Muscle layer of colon (tissue), 2 donors: ENCODE measurements at regions not wholly inside any gene's neighbourhood (a gene's known extent, or its start where the extent isn't known, plus 50 kb on each side); places are given as distances from the start of the nearest gene placed in this dataset.

Experiments
- H3K27ac ChIP-seq: one replicate; pipeline ENCODE4 v1.7.0; 2013; ENCODE audit warnings: low read depth, mild to moderate bottlenecking, low read length, moderate library complexity
- H3K27me3 ChIP-seq, 2 donors: one replicate each; pipeline ENCODE4 v1.7.0; 2013; ENCODE audit warnings: low read length in 2 of 2, mild to moderate bottlenecking in 2 of 2; ENCODE audit not compliant: insufficient read depth in 2 of 2, control insufficient read depth in 1 of 2
- H3K36me3 ChIP-seq: one replicate; pipeline ENCODE4 v1.7.0; 2013; ENCODE audit warnings: mild to moderate bottlenecking, low read length; ENCODE audit not compliant: insufficient read depth
- H3K4me1 ChIP-seq: one replicate; pipeline ENCODE4 v1.7.0; 2013; ENCODE audit warnings: mild to moderate bottlenecking, low read length; ENCODE audit not compliant: insufficient read depth
- H3K4me3 ChIP-seq, 2 donors: one replicate each; pipeline ENCODE4 v1.7.0; 2013; ENCODE audit warnings: low read length in 2 of 2, low read depth in 1 of 2, mild to moderate bottlenecking in 1 of 2, moderate library complexity in 1 of 2
- H3K9ac ChIP-seq: one replicate; pipeline ENCODE4 v1.7.0; 2013; ENCODE audit warnings: low read length
- H3K9me3 ChIP-seq: one replicate; pipeline ENCODE4 v1.7.0; 2013; ENCODE audit warnings: mild to moderate bottlenecking, low read length
- donor health status: abdominal sarcoma.
- donor health status: Adenocarcinoma of cecum.

DNA sequence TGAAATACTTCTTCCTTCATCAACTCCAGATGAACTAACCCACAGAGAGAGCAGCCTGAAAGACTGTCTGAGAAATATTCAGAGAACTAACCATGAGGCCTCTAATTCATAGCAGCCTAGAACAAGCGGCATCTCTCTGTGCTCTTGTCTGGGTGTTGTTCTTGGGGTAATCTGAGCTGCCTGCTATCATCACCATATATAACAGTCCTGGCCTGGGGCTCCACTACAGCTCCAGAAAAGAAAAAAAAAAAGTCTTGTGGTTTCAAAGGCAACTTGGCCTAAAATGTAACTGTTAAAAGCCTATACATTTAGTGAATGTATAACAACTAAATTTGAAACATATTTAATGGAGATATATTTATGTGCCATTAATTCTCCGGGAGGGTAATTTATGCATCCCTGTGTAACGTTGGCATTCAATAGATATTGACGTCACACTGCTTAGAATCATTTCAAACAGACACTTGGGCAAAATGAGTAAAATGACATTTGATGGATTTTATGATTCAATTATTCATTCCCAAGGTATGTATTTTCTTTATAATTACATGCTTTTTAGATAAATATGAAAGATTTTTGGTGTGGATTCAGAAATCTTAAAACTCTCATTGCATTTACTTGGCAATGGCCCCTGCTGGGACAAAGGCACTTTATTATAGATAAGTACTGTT lies 294.3 kb downstream of the HRH4 start:
- Histone ChIP-seq H3K27ac (no peak overlapping the region), H3K9me3 (no peaks in the 10 kb centered on the region), H3K4me3 (no peak overlapping the region), H3K9ac (no peak overlapping the region), H3K36me3 (no peaks in the 10 kb centered on the region), H3K4me1 (no peaks in the 10 kb centered on the region), H3K27me3 (no peaks in the 10 kb centered on the region)

DNA sequence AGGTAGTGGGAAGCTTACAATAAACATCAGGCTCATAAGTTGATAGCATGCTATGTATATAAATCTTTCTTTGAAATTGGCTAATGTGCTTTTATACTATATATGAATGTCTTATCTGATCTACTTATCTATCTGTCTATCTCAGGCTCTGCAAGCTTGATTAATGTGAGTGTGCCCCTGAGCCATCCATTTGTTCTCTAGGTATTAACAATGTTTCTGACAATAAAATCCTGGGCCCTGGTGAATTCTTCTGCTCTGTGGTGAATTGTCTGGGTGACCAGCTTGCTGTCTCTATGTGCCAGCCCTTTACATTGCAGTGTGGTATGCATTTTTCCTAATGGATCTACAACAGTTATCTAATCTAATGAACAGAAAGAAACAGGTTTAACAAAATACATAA lies 295.9 kb downstream of the HRH4 start:
- no peaks in the 10 kb centered on the region for H3K27me3 ChIP-seq
- no peaks in the 10 kb centered on the region for H3K36me3 ChIP-seq
- no peak overlapping the region for H3K27ac ChIP-seq
- no peak overlapping the region for H3K4me3 ChIP-seq
- H3K9ac ChIP-seq, result no peak overlapping the region
- no peaks in the 10 kb centered on the region for H3K4me1 ChIP-seq
- no peaks in the 10 kb centered on the region for H3K9me3 ChIP-seq

DNA sequence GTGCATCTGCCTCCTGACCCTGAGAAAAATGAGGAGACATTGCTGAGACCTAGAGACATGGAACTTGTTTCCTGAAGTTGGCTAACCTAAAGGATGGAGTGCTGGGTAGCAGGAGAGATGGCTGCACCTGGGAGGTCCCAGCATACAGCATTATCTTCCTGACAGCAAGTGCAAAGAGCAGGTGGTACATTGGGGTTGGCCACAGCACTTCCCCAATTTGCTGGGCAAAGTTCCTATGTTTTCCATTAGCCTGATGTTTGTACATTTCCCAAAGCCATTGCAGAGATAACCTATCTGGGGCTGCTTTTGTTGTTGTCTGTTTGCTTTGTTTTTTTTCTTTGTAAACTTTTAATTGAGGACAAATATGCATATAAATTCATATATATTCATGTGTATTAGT lies 296.7 kb downstream of the HRH4 start:
- H3K4me1 ChIP-seq, result no peaks in the 10 kb centered on the region
- H3K4me3 ChIP-seq, result no peak overlapping the region
- H3K27me3 ChIP-seq, result no peaks in the 10 kb centered on the region
- no peak overlapping the region for H3K9ac ChIP-seq
- no peaks in the 10 kb centered on the region for H3K9me3 ChIP-seq
- H3K27ac ChIP-seq, result no peak overlapping the region
- H3K36me3 ChIP-seq, result no peaks in the 10 kb centered on the region

DNA sequence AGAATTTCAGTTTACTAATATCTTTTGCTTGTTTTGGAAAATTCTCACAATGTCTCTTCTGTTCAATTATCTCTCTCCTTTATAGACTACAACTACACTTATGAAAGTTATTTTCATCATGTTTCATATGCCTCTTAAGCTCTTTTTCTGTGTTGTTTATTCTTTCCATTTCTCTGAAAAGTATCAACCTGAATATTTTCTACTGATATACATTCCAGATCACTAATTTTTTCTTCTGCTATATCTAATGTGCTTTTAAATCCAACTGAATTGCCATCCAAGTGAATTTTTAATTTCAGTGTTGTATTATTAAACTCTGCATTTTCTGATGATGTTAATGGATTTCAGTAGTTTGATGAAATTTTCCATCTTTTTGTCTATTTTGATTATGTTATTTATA lies 301.3 kb downstream of the HRH4 start:
- H3K4me1 ChIP-seq, result peaks cover 23% of the 10 kb centered on the region

DNA sequence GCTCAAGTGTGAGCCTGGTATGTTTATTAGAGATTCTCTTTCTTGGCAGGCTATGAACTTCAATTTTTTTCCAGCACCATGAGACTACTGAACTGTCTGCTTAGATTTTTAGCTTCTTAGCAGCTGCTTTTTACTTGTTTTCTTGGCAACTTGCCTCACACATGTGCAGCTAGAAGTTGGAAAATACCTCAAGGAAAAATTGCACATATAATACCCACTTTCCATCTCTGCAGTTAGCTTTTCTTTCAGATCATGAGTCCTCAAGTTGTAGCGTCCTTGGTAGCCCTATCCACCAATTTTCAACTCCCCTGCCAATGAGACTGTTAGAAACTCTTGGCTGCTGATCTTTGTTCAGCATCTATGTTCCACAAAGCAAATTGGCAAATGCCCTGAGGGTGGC lies 302.1 kb downstream of the HRH4 start:
- Histone ChIP-seq H3K27me3 (no peaks in the 10 kb centered on the region), H3K9ac (no peak overlapping the region), H3K36me3 (no peaks in the 10 kb centered on the region), H3K4me3 (no peak overlapping the region), H3K9me3 (no peaks in the 10 kb centered on the region), H3K4me1 (peaks cover 23% of the 10 kb centered on the region), H3K27ac (no peak overlapping the region)

More for the DNA sequence above, 301.3 kb downstream of the HRH4 start:
- no peaks in the 10 kb centered on the region for H3K36me3 ChIP-seq
- no peak overlapping the region for H3K9ac ChIP-seq
- no peaks in the 10 kb centered on the region for H3K27me3 ChIP-seq
- H3K27ac ChIP-seq, result no peak overlapping the region
- no peak overlapping the region for H3K4me3 ChIP-seq
- H3K9me3 ChIP-seq, result no peaks in the 10 kb centered on the region

DNA sequence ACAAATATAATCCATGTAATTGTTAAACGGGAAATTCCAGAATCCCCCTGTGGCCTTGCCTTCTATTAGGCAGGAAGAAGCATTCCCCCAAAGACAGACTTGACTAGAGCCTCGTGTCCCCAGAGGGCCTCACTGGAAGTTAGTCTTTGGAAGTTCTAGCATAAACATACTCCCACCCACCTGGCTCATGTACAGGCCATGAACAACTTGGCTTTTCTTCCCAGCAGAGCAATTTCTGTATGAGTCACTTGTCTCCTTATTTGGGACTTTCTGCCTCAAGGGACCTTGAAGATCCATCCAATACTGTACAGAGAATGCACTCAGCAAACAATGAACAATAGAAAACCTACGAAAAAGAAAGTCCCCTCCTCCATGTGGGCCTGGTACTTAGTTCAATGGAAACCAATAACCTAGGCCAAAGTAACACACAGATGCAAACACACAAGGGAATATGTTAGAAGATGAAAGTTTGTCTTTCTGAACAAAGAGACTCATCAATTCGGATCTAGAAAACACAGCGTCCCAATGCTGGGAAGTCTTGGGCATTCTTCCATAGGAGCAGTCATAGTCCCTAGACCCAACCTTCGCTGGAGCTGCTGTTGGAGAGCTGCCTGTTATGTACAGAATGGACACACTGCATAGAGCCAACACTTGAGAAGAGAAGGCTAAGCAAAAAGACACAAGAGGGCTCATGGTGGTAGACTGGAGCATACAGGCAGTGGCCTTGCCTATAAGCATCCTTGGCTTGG lies 303.5 kb downstream of the HRH4 start:
- Histone ChIP-seq H3K4me1 (peaks cover 23% of the 10 kb centered on the region), H3K4me3 (no peak overlapping the region), H3K36me3 (no peaks in the 10 kb centered on the region), H3K9ac (no peak overlapping the region), H3K27ac (no peak overlapping the region), H3K27me3 (no peaks in the 10 kb centered on the region), H3K9me3 (no peaks in the 10 kb centered on the region)

DNA sequence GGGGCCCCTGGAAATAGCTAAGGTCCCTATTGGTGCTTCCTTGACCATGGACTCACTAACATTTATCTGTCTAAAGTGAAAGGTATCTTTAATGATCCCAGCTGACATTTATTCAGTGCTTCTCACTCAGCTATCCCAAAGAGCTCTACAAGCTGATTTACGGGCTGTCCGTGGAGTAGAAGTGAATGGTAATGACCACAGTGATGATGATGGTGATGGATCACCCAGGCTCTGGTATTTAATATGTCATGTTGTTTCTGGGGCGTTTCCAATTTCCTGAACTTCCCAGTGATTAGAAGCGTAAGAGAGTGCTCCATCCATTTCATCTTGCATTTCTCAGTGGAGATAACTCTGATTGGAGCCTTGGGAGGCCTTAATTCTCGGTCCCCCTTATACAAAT lies 304.3 kb downstream of the HRH4 start:
- H3K4me1 ChIP-seq, result peaks cover 23% of the 10 kb centered on the region
- no peaks in the 10 kb centered on the region for H3K36me3 ChIP-seq
- no peaks in the 10 kb centered on the region for H3K9me3 ChIP-seq
- no peak overlapping the region for H3K27ac ChIP-seq
- no peak overlapping the region for H3K9ac ChIP-seq
- H3K4me3 ChIP-seq, result no peak overlapping the region
- no peaks in the 10 kb centered on the region for H3K27me3 ChIP-seq

DNA sequence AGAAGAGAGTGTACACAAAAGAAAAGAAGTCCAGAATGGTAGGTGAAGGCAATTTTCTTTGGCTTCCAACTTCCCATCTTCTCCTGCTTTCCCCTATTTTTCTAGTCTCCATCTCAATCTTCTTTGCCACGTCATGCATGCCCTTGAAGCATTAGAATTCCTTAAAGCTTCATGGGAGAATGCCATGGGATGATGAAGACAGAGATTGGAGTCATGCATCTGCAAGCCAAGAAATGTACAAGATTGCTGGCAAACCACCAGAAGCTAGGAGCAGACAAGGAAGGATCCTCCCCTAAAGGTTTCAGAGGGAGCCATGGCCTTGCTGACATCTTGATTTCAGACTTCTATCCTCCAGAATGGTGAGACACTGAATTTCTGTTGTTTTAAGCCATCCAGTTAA lies 305.9 kb downstream of the HRH4 start:
- H3K27me3 ChIP-seq, result no peaks in the 10 kb centered on the region
- peaks cover 23% of the 10 kb centered on the region for H3K4me1 ChIP-seq
- H3K9me3 ChIP-seq, result no peaks in the 10 kb centered on the region
- no peak overlapping the region for H3K4me3 ChIP-seq
- no peak overlapping the region for H3K9ac ChIP-seq
- no peak overlapping the region for H3K27ac ChIP-seq
- no peaks in the 10 kb centered on the region for H3K36me3 ChIP-seq

DNA sequence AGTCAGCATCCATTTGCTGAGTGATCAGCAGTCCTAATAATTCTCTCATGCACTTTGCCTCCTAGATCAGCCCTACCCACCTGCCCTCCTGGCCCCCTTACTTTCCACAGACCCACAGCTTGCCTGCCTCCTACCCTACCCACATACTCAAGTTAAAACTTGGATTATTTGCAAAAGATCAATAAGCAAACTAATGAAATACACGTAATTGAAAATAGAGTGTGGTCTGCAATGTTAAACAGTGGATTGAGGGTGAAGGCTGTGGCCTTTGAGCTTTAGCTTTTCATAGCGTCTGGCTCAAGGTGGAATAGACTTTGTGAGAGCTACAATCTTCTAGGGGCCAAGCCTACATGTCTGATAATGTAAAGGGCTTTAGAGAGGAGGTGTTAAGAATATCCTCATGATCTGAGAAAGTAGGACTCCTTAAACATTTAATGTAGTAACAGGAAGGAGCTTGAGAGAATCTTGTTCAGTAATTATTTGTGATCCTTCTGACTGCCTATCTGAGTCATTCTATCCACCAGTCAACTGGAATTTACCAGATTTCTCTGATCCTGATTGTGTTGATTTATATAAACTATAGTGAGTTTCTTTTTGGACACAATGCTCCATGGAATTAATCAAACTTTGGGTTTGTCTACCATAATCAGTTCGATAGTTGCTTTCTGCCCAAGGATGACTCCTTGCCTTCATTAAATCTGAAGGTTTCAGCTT lies 310.0 kb downstream of the HRH4 start:
- Histone ChIP-seq H3K9ac (no peak overlapping the region), H3K9me3 (no peaks in the 10 kb centered on the region), H3K4me1 (no peaks in the 10 kb centered on the region), H3K36me3 (no peaks in the 10 kb centered on the region), H3K4me3 (no peak overlapping the region), H3K27ac (no peak overlapping the region), H3K27me3 (no peaks in the 10 kb centered on the region)

DNA sequence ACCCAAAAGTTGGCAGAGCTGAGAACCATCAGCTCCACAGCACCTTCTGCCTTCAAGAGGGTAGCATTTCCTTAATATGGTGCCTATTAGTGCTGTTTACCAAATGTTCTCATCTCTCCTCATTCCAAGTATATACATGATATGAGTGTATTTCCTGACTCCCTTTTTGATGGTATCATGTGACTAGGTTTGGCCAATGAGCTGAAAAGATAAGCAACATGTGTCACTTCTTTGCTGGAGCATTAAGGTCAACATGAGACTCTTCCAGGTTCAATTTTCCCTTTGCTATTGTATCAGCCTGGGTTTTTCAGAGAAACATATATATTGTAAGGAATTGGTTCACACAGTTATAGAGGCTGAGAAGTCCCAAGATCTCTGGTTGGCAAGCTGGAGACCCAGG lies 310.9 kb downstream of the HRH4 start:
- Histone ChIP-seq H3K4me1 (no peaks in the 10 kb centered on the region), H3K36me3 (no peaks in the 10 kb centered on the region), H3K9ac (no peak overlapping the region), H3K27me3 (no peaks in the 10 kb centered on the region), H3K27ac (no peak overlapping the region), H3K4me3 (no peak overlapping the region), H3K9me3 (no peaks in the 10 kb centered on the region)

DNA sequence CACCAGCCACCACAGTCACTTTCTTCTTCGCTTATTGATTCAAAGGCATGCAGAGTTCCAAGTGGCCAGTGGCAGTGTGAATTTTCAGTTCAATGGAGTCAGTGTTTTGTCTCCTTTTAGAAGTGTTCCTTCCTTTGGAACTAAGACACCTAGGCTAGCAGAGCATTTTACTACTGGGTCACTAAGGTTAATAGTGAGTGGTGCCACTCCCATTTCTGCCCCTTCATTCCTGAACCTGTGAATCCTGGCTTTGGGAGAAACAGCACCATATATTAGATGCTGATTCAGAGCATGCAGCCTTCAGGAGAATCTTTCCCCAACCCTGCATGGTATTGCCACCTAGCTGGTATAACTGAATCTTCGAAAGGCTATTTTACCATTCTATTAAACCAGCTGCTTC lies 312.7 kb downstream of the HRH4 start:
- Histone ChIP-seq H3K27me3 (no peaks in the 10 kb centered on the region), H3K4me1 (no peaks in the 10 kb centered on the region), H3K9ac (no peak overlapping the region), H3K9me3 (no peaks in the 10 kb centered on the region), H3K36me3 (no peaks in the 10 kb centered on the region), H3K4me3 (no peak overlapping the region), H3K27ac (no peak overlapping the region)
